ENCODE measurements at regions not wholly inside any gene's neighbourhood (a gene's known extent, or its start where the extent isn't known, plus 50 kb on each side); places are given as distances from the start of the nearest gene placed in this dataset.

DNA sequence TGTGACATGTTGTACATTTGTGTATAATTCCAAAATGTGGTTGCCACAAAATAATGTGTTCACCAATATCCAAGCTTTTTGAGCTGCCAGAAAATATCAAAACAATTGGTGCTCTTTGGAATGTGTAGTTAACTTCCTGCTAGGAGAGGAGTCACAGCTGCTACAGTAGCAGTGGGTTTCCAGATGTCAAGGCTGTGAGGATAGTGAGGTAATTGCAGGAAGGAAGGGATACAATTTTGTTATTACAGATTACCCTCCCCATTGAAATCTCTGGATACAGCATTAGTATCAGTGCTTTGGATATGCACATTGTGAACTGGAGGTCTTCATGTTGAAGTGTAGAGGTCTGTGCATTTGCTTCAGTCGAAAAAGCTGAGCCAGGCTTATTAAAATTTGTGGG lies 253.2 kb downstream of the PTPRC start:
- TF ChIP-seq, protein P1, sequence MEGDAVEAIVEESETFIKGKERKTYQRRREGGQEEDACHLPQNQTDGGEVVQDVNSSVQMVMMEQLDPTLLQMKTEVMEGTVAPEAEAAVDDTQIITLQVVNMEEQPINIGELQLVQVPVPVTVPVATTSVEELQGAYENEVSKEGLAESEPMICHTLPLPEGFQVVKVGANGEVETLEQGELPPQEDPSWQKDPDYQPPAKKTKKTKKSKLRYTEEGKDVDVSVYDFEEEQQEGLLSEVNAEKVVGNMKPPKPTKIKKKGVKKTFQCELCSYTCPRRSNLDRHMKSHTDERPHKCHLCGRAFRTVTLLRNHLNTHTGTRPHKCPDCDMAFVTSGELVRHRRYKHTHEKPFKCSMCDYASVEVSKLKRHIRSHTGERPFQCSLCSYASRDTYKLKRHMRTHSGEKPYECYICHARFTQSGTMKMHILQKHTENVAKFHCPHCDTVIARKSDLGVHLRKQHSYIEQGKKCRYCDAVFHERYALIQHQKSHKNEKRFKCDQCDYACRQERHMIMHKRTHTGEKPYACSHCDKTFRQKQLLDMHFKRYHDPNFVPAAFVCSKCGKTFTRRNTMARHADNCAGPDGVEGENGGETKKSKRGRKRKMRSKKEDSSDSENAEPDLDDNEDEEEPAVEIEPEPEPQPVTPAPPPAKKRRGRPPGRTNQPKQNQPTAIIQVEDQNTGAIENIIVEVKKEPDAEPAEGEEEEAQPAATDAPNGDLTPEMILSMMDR (IDR thresholded peaks at IDR 0.05; ENCODE audit: insufficient read depth, low read length) = no peak
- TF ChIP-seq, protein P2, sequence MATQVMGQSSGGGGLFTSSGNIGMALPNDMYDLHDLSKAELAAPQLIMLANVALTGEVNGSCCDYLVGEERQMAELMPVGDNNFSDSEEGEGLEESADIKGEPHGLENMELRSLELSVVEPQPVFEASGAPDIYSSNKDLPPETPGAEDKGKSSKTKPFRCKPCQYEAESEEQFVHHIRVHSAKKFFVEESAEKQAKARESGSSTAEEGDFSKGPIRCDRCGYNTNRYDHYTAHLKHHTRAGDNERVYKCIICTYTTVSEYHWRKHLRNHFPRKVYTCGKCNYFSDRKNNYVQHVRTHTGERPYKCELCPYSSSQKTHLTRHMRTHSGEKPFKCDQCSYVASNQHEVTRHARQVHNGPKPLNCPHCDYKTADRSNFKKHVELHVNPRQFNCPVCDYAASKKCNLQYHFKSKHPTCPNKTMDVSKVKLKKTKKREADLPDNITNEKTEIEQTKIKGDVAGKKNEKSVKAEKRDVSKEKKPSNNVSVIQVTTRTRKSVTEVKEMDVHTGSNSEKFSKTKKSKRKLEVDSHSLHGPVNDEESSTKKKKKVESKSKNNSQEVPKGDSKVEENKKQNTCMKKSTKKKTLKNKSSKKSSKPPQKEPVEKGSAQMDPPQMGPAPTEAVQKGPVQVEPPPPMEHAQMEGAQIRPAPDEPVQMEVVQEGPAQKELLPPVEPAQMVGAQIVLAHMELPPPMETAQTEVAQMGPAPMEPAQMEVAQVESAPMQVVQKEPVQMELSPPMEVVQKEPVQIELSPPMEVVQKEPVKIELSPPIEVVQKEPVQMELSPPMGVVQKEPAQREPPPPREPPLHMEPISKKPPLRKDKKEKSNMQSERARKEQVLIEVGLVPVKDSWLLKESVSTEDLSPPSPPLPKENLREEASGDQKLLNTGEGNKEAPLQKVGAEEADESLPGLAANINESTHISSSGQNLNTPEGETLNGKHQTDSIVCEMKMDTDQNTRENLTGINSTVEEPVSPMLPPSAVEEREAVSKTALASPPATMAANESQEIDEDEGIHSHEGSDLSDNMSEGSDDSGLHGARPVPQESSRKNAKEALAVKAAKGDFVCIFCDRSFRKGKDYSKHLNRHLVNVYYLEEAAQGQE (IDR thresholded peaks at IDR 0.05; ENCODE audit: insufficient replicate concordance, low read depth) = no peak
- TF ChIP-seq POLR2AphosphoS5 (IDR thresholded peaks at IDR 0.05; ENCODE audit: low read depth) = peak; percentile 40; the same call in 1 of the 2 replicates
- no peak for TF ChIP-seq SPI1 (IDR thresholded peaks at IDR 0.05; ENCODE audit: borderline replicate concordance, low read depth)
- TF ChIP-seq GABPA (IDR thresholded peaks at IDR 0.05; ENCODE audit: low read depth) = no peak

Data from HL-60 (cell line).